Kidney (tissue), 13 donors: ENCODE measurements at regions not wholly inside any gene's neighbourhood (a gene's known extent, or its start where the extent isn't known, plus 50 kb on each side); places are given as distances from the start of the nearest gene placed in this dataset.

Experiments
- DNase-seq, 5 donors: peaks; one replicate each; pipeline ENCODE4 v3.0.0-alpha.2; 2013 to 2020
- FAIRE-seq: peaks from 2 replicates; lab custom pipeline; 2012; peaks lifted over from hg19 to GRCh38; lab: Jason Lieb, UNC
- H3K27ac ChIP-seq, 2 donors: one replicate each; pipeline ENCODE4 v1.7.0; 2013; ENCODE audit warnings: low read depth in 2 of 2, low read length in 2 of 2, inconsistent platforms in 1 of 2
- H3K27me3 ChIP-seq: one replicate; pipeline ENCODE4 v1.7.1; 2013; ENCODE audit warnings: low read length, inconsistent platforms; ENCODE audit not compliant: control insufficient read depth, insufficient read depth
- H3K36me3 ChIP-seq, 3 donors: one replicate each; pipeline versions ENCODE4 v1.7.0 to v1.7.1; 2013; ENCODE audit warnings: low read length in 3 of 3, control low read depth in 1 of 3, inconsistent platforms in 1 of 3; ENCODE audit not compliant: insufficient read depth in 3 of 3, control insufficient read depth in 2 of 3
- H3K4me1 ChIP-seq, 3 donors: one replicate each; pipeline versions ENCODE4 v1.7.0 to v1.7.1; 2013; ENCODE audit warnings: low read length in 3 of 3, inconsistent platforms in 1 of 3, low read depth in 1 of 3; ENCODE audit not compliant: control insufficient read depth in 2 of 3, insufficient read depth in 2 of 3
- H3K4me3 ChIP-seq, 3 donors: one replicate each; pipeline versions ENCODE4 v1.7.0 to v1.8.1; 2013; ENCODE audit warnings: low read length in 3 of 3, control low read depth in 1 of 3, inconsistent platforms in 1 of 3
- H3K9ac ChIP-seq, 3 donors: one replicate each; pipeline versions ENCODE4 v1.7.0 to v1.7.1; 2013; ENCODE audit warnings: low read length in 3 of 3, control low read depth in 1 of 3, inconsistent platforms in 1 of 3
- H3K9me3 ChIP-seq, 3 donors: one replicate each; pipeline versions ENCODE4 v1.7.0 to v1.7.1; 2013; ENCODE audit warnings: low read length in 3 of 3, control low read depth in 1 of 3, inconsistent platforms in 1 of 3; ENCODE audit not compliant: control insufficient read depth in 2 of 3, insufficient read depth in 1 of 3
- CTCF ChIP-seq: IDR thresholded peaks from 3 replicates; pipeline ENCODE4 v1.5.1; 2012; ENCODE audit warnings: mild to moderate bottlenecking, moderate library complexity, borderline replicate concordance; ENCODE audit not compliant: insufficient read depth; ENCODE audit errors: extremely low read depth
- intact Hi-C: fragments of 100-400 bp; cut with DNase I; formaldehyde crosslinking; loops from one replicate; pipeline ENCODE4 v1.11.1; 2022
- donor health status: control.
- donor health status: control.
- donor health status: control.
- donor health status: control.
- donor health status: control.
- donor health status: DM: yes; HTN: yes; CAD: no.
- donor health status: Normal renal cell carcinoma (clear cell type).

GRCh38 chr12:63090716-63091115, 60.3 kb downstream of the AVPR1A start:
- H3K4me1 ChIP-seq: peaks cover 0 to 4% (median 3%) of the 10 kb centered on the region in 3 donors
- H3K9ac ChIP-seq: no peak overlapping the region
- intact Hi-C loops: no loop called here
- no peaks in the 10 kb centered on the region for H3K27me3 ChIP-seq
- no peaks in the 10 kb centered on the region for H3K9me3 ChIP-seq
- no peak overlapping the region for H3K27ac ChIP-seq
- DNase-seq (peak in 1 of 5 donors; percentile 18), FAIRE-seq (no peak)
- no peak for TF ChIP-seq CTCF
- no peak overlapping the region for H3K4me3 ChIP-seq
- no peaks in the 10 kb centered on the region for H3K36me3 ChIP-seq

- H3K27ac ChIP-seq: peak overlapping the region in 1 of 2 donors; percentile 36
- no peak for FAIRE-seq
- intact Hi-C loops: no loop called here
These were observed 64.7 kb downstream of the AVPR1A start for GRCh38 chr12:63086149-63086915.

GRCh38 chr12:63085120-63085519, 65.9 kb downstream of the AVPR1A start:
- H3K4me1 ChIP-seq: peaks cover 0 to 4% (median 3%) of the 10 kb centered on the region in 3 donors
- intact Hi-C loops: no loop called here
- H3K9me3 ChIP-seq: no peaks in the 10 kb centered on the region
- H3K27ac ChIP-seq: no peak overlapping the region
- no peaks in the 10 kb centered on the region for H3K36me3 ChIP-seq
- H3K9ac ChIP-seq: no peak overlapping the region
- no peak overlapping the region for H3K4me3 ChIP-seq
- no peak for DNase-seq
- H3K27me3 ChIP-seq: no peaks in the 10 kb centered on the region
- FAIRE-seq: no peak
- TF ChIP-seq CTCF: no peak

More at GRCh38 chr12:63086149-63086915, 64.7 kb downstream of the AVPR1A start:
- Histone ChIP-seq H3K36me3 (no peaks in the 10 kb centered on the region), H3K9ac (no peak overlapping the region), H3K4me1 (peaks cover 0 to 4% (median 3%) of the 10 kb centered on the region in 3 donors), H3K9me3 (no peaks in the 10 kb centered on the region), H3K27me3 (no peaks in the 10 kb centered on the region), H3K4me3 (no peak overlapping the region)
- DNase-seq: peak in 1 of 5 donors; percentile 58
- TF ChIP-seq CTCF: no peak
